HCT116 (cell line): ENCODE measurements at regions not wholly inside any gene's neighbourhood (a gene's known extent, or its start where the extent isn't known, plus 50 kb on each side); places are given as distances from the start of the nearest gene placed in this dataset.

Experiments used
- ATF3 ChIP-seq: IDR thresholded peaks from 2 replicates; pipeline ENCODE4 v1.6.1; 2012
- CTCF ChIP-seq, 3 experiments: fragments of 200-600 bp in 1 of 3; sonication (generic) in 1 of 3; IDR thresholded peaks in 2 of 3; conservative IDR thresholded peaks in 1 of 3; 2 replicates each; pipeline ENCODE4 v1.5.1; 2012 to 2017; ENCODE audit warnings: low read depth in 2 of 3, low read length in 2 of 3, antibody characterized with exemption in 1 of 3, borderline replicate concordance in 1 of 3, control low read depth in 1 of 3, mild to moderate bottlenecking in 1 of 3, mixed read lengths in 1 of 3, mixed run types in 1 of 3, moderate library complexity in 1 of 3; ENCODE audit not compliant: insufficient read depth in 1 of 3
- EGR1 ChIP-seq: IDR thresholded peaks from 2 replicates; pipeline ENCODE4 v1.6.1; 2012; ENCODE audit warnings: low read depth
- FOSL1 ChIP-seq: IDR thresholded peaks from 2 replicates; pipeline ENCODE4 v1.6.1; 2012; ENCODE audit warnings: low read depth
- POLR2A ChIP-seq: IDR thresholded peaks from 2 replicates; pipeline ENCODE4 v1.7.0; 2011; ENCODE audit warnings: borderline replicate concordance; ENCODE audit not compliant: insufficient read depth, insufficient read length; ENCODE audit errors: extremely low read depth
- YY1 ChIP-seq: IDR thresholded peaks from 2 replicates; pipeline ENCODE4 v1.6.1; 2011; ENCODE audit warnings: low read length, low read depth, moderate library complexity, mild to moderate bottlenecking; ENCODE audit not compliant: insufficient replicate concordance; ENCODE audit errors: extremely low read depth

GRCh38 chr20:60482221-60483008, 524.2 kb downstream of the CDH26 start:
- TF ChIP-seq CTCF (IDR thresholded peaks at IDR 0.05 in 2 of 3, conservative IDR thresholded peaks at IDR 0.05 in 1 of 3; ENCODE audit: borderline replicate concordance in 1 of 3, insufficient read depth in 1 of 3, low read depth in 2 of 3, low read length in 2 of 3) = no peak
- no peak for TF ChIP-seq ATF3
- TF ChIP-seq POLR2A = no peak
- no peak for TF ChIP-seq FOSL1
- TF ChIP-seq YY1 = no peak
- no peak for TF ChIP-seq EGR1
